GM12891 (cell line): ENCODE measurements at regions not wholly inside any gene's neighbourhood (a gene's known extent, or its start where the extent isn't known, plus 50 kb on each side); places are given as distances from the start of the nearest gene placed in this dataset.

Source experiments
- POLR2A ChIP-seq: IDR thresholded peaks from 2 replicates; pipeline ENCODE4 v1.6.1; 2011; ENCODE audit warnings: low read depth, low read length, control low read depth
- POLR2AphosphoS5 ChIP-seq: IDR thresholded peaks from 2 replicates; pipeline ENCODE4 v1.6.1; 2011; ENCODE audit warnings: low read depth, low read length, control low read depth
- POU2F2 ChIP-seq: IDR thresholded peaks from 2 replicates; pipeline ENCODE4 v1.6.1; 2011; ENCODE audit warnings: low read depth, mild to moderate bottlenecking, control low read depth, low read length, moderate library complexity
- TAF1 ChIP-seq: IDR thresholded peaks from 2 replicates; pipeline ENCODE4 v1.6.1; 2011; ENCODE audit warnings: low read depth, low read length, control low read depth

GRCh38 chr10:64996886-64997285 is 1475.7 kb downstream of the REEP3 start:
- TF ChIP-seq POLR2A, result no peak
- TF ChIP-seq TAF1, result no peak
- TF ChIP-seq POLR2AphosphoS5, result no peak
- TF ChIP-seq POU2F2, result no peak
